HEK293T (cell line): ENCODE measurements at regions not wholly inside any gene's neighbourhood (a gene's known extent, or its start where the extent isn't known, plus 50 kb on each side); places are given as distances from the start of the nearest gene placed in this dataset.
"Not testable (repeated sequence)": the region's sequence is repeated elsewhere in the genome, so short reads cannot be mapped to it uniquely, and the experiment has no call there.

Source experiments
- CTCF ChIA-PET: fragments of 350-600 bp; formaldehyde crosslinking; extraction: SDS; loops from one replicate; lab custom pipeline; 2021; ENCODE audit warnings: antibody characterized with exemption, inconsistent platforms; lab: Yijun Ruan, JAX
- POLR2A ChIA-PET: fragments of 350-600 bp; formaldehyde crosslinking; extraction: SDS; loops from one replicate; lab custom pipeline; 2020; ENCODE audit warnings: antibody characterized with exemption, inconsistent platforms; lab: Yijun Ruan, JAX
- DNase-seq: peaks from one replicate; pipeline ENCODE4 v3.0.0; 2012; ENCODE audit warnings: mixed read lengths; ENCODE audit errors: extremely low spot score
- ARNT ChIP-seq: fragments of 450-650 bp; IDR thresholded peaks from 2 replicates; pipeline ENCODE4 v1.6.1; 2017; ENCODE audit warnings: mild to moderate bottlenecking
- BHLHE40 ChIP-seq: fragments of 450-650 bp; IDR thresholded peaks from 2 replicates; pipeline ENCODE4 v1.6.1; 2016; ENCODE audit warnings: mild to moderate bottlenecking, moderate library complexity, borderline replicate concordance
- CTBP1 ChIP-seq: fragments of 450-650 bp; IDR thresholded peaks from 2 replicates; pipeline ENCODE4 v1.6.1; 2016; ENCODE audit warnings: borderline replicate concordance
- ELF4 ChIP-seq: fragments of 450-650 bp; IDR thresholded peaks from 2 replicates; pipeline ENCODE4 v1.6.1; 2017; ENCODE audit warnings: antibody characterized with exemption
- FOXA1 ChIP-seq: fragments of 450-650 bp; IDR thresholded peaks from 2 replicates; pipeline ENCODE4 v1.6.1; 2016; ENCODE audit warnings: mild to moderate bottlenecking
- FOXK2 ChIP-seq: fragments of 450-650 bp; IDR thresholded peaks from 2 replicates; pipeline ENCODE4 v1.6.1; 2016; ENCODE audit warnings: mild to moderate bottlenecking
- FOXM1 ChIP-seq: fragments of 450-650 bp; IDR thresholded peaks from 2 replicates; pipeline ENCODE4 v1.6.1; 2017; ENCODE audit warnings: mild to moderate bottlenecking, borderline replicate concordance
- HDGF ChIP-seq: fragments of 450-650 bp; IDR thresholded peaks from 2 replicates; pipeline ENCODE4 v1.6.1; 2017; ENCODE audit warnings: antibody characterized with exemption, borderline replicate concordance
- L3MBTL2 ChIP-seq: fragments of 450-650 bp; conservative IDR thresholded peaks from 2 replicates; pipeline ENCODE4 v1.6.1; 2016; ENCODE audit warnings: mild to moderate bottlenecking
- LEF1 ChIP-seq: fragments of 450-650 bp; IDR thresholded peaks from 2 replicates; pipeline ENCODE4 v1.6.1; 2017; ENCODE audit warnings: mild to moderate bottlenecking, borderline replicate concordance
- NFRKB ChIP-seq: fragments of 450-650 bp; IDR thresholded peaks from 2 replicates; pipeline ENCODE4 v1.6.1; 2016; ENCODE audit warnings: mild to moderate bottlenecking, moderate library complexity
- PKNOX1 ChIP-seq: fragments of 450-650 bp; IDR thresholded peaks from 2 replicates; pipeline ENCODE4 v1.6.1; 2016
- SP1 ChIP-seq: fragments of 450-650 bp; IDR thresholded peaks from 2 replicates; pipeline ENCODE4 v1.6.1; 2017
- SUZ12 ChIP-seq: fragments of 450-650 bp; IDR thresholded peaks from 2 replicates; pipeline ENCODE4 v1.6.1; 2016; ENCODE audit warnings: mild to moderate bottlenecking
- TARDBP ChIP-seq: fragments of 450-650 bp; IDR thresholded peaks from 2 replicates; pipeline ENCODE4 v1.6.1; 2016
- ZNF384 ChIP-seq: fragments of 450-650 bp; IDR thresholded peaks from 2 replicates; pipeline ENCODE4 v1.6.1; 2016

- CTCF ChIA-PET = no interaction called here
- DNase-seq = no peak
- POLR2A ChIA-PET = no interaction called here
- TF ChIP-seq ZNF384 = no peak
- no peak for TF ChIP-seq HDGF
- TF ChIP-seq BHLHE40 = no peak
These were observed 156.3 kb downstream of the CCDC71L start for GRCh38 chr7:106504645-106505044.

- no peak for DNase-seq
- TF ChIP-seq SUZ12 (no peak), L3MBTL2 (no peak), BHLHE40 (no peak)
- ChIA-PET CTCF (no interaction called here), POLR2A (no interaction called here)
These were observed 156.8 kb downstream of the CCDC71L start for GRCh38 chr7:106504207-106504606.

- ChIA-PET CTCF (no interaction called here), POLR2A (no interaction called here)
- DNase-seq = no peak
- no peak for TF ChIP-seq FOXA1
- no peak for TF ChIP-seq FOXM1
- no peak for TF ChIP-seq NFRKB
- TF ChIP-seq CTBP1 = no peak
- TF ChIP-seq BHLHE40 = no peak
- no peak for TF ChIP-seq FOXK2
- no peak for TF ChIP-seq L3MBTL2
- no peak for TF ChIP-seq ELF4
- no peak for TF ChIP-seq SUZ12
- TF ChIP-seq HDGF = no peak
These were observed 157.3 kb downstream of the CCDC71L start for GRCh38 chr7:106503626-106504025.

- no peak for DNase-seq
- POLR2A ChIA-PET = no interaction called here
- CTCF ChIA-PET = no interaction called here
- TF ChIP-seq PKNOX1 (no peak), L3MBTL2 (no peak), TARDBP (no peak), HDGF (no peak), FOXM1 (no peak), FOXA1 (no peak), SP1 (no peak), ZNF384 (no peak), CTBP1 (no peak), BHLHE40 (no peak), ARNT (no peak), LEF1 (no peak), FOXK2 (no peak), ELF4 (no peak), NFRKB (no peak), SUZ12 (no peak)
These were observed 159.1 kb downstream of the CCDC71L start for GRCh38 chr7:106501605-106502580.

GRCh38 chr7:106499897-106500296 lies 161.1 kb downstream of the CCDC71L start:
- ChIA-PET POLR2A (no interaction called here), CTCF (no interaction called here)
- DNase-seq = no peak
- TF ChIP-seq BHLHE40 (no peak), L3MBTL2 (no peak), ZNF384 (no peak), CTBP1 (no peak), LEF1 (no peak), ARNT (no peak), PKNOX1 (no peak), SUZ12 (no peak), ELF4 (no peak), FOXA1 (no peak), TARDBP (no peak), FOXK2 (no peak), SP1 (no peak)

- DNase-seq, POLR2A ChIA-PET, CTCF ChIA-PET: not testable (repeated sequence)
These were observed 163.0 kb downstream of the CCDC71L start for GRCh38 chr7:106498005-106498404.

- no peak for DNase-seq
- TF ChIP-seq CTBP1 (no peak), FOXM1 (no peak), FOXA1 (no peak), ARNT (no peak), LEF1 (no peak), ZNF384 (no peak), BHLHE40 (no peak), PKNOX1 (no peak), TARDBP (no peak)
- POLR2A ChIA-PET = no interaction called here
- CTCF ChIA-PET = no interaction called here
These were observed 167.8 kb downstream of the CCDC71L start for GRCh38 chr7:106493041-106493731.
